Lung (tissue), 11 donors: ENCODE measurements at regions not wholly inside any gene's neighbourhood (a gene's known extent, or its start where the extent isn't known, plus 50 kb on each side); places are given as distances from the start of the nearest gene placed in this dataset.
"Not testable (repeated sequence)": the region's sequence is repeated elsewhere in the genome, so short reads cannot be mapped to it uniquely, and the experiment has no call there.

Experiments used
- ATAC-seq: fragments of 200-7000 bp; cut with Tn5 transposase; one replicate; pipeline ENCODE4 v1.9.1; 2020; ENCODE audit warnings: moderate number of reproducible peaks; ENCODE audit not compliant: insufficient read depth, low FRiP score
- DNase-seq, 3 donors: peaks; one replicate each; pipeline ENCODE4 v3.0.0-alpha.2; 2013 to 2017
- H3K27ac ChIP-seq, 2 donors: one replicate each; pipeline ENCODE4 v1.5.1; 2013; ENCODE audit warnings: mild to moderate bottlenecking in 2 of 2, moderate library complexity in 2 of 2, control low read depth in 1 of 2, inconsistent platforms in 1 of 2, low read depth in 1 of 2, low read length in 1 of 2
- H3K27me3 ChIP-seq, 3 donors: one replicate each; pipeline ENCODE4 v1.5.1; 2013; ENCODE audit warnings: low read length in 2 of 3; ENCODE audit not compliant: control insufficient read depth in 3 of 3, insufficient read depth in 3 of 3
- H3K36me3 ChIP-seq, 4 donors: one replicate each; pipeline ENCODE4 v1.5.1; 2013; ENCODE audit warnings: low read length in 4 of 4, mild to moderate bottlenecking in 1 of 4, moderate library complexity in 1 of 4; ENCODE audit not compliant: control insufficient read depth in 4 of 4, insufficient read depth in 4 of 4
- H3K4me1 ChIP-seq, 5 donors: one replicate each; pipeline ENCODE4 v1.5.1; 2013; ENCODE audit warnings: low read length in 5 of 5, mild to moderate bottlenecking in 2 of 5, moderate library complexity in 1 of 5; ENCODE audit not compliant: control insufficient read depth in 5 of 5, insufficient read depth in 5 of 5
- H3K4me3 ChIP-seq: one replicate; pipeline ENCODE4 v1.5.1; 2013; ENCODE audit warnings: mild to moderate bottlenecking, control low read depth, moderate library complexity
- H3K9ac ChIP-seq, 2 donors: one replicate each; pipeline ENCODE4 v1.5.1; 2013; ENCODE audit warnings: low read length in 2 of 2, control low read depth in 1 of 2; ENCODE audit not compliant: insufficient read depth in 1 of 2
- H3K9me3 ChIP-seq, 4 donors: one replicate each; pipeline ENCODE4 v1.5.1; 2013; ENCODE audit warnings: low read length in 3 of 4, mild to moderate bottlenecking in 1 of 4, moderate library complexity in 1 of 4; ENCODE audit not compliant: control insufficient read depth in 4 of 4, insufficient read depth in 3 of 4
- CTCF ChIP-seq: IDR thresholded peaks from 2 replicates; pipeline ENCODE4 v1.5.1; 2012; ENCODE audit warnings: mild to moderate bottlenecking; ENCODE audit errors: control extremely low read depth, extremely low read depth
- WGBS, 2 donors: extraction: QIAGEN DNeasy Blood & Tissue Kit; methylation state at CpG; one replicate each; pipeline ENCODE4 v1.1.7; 2013; 5-methylcytosine and 5-hydroxymethylcytosine counted together
- donor health status: control.
- donor health status: control.
- donor health status: Bipolar disorder and iron deficiency.
- donor health status: healthy.
- donor health status: DM: yes; HTN: yes; CAD: no.

- H3K9me3 ChIP-seq: peaks cover 0 to 1% (median 0%) of the 10 kb centered on the region in 4 donors
- WGBS, 2 donors: 86 to 92% methylated on average over 12 of the region's 12 CpGs
- no peaks in the 10 kb centered on the region for H3K4me1 ChIP-seq
- no peak overlapping the region for H3K9ac ChIP-seq
- ATAC-seq (no peak), DNase-seq (no peak)
- no peak overlapping the region for H3K4me3 ChIP-seq
- TF ChIP-seq CTCF: no peak
- no peak overlapping the region for H3K27ac ChIP-seq
- H3K36me3 ChIP-seq: no peaks in the 10 kb centered on the region
- no peaks in the 10 kb centered on the region for H3K27me3 ChIP-seq
These were observed 179.8 kb upstream of the PFKP start for GRCh38 chr10:2887391-2888070.

GRCh38 chr10:2886662-2887061 is 180.7 kb upstream of the PFKP start:
- no peak overlapping the region for H3K27ac ChIP-seq
- peaks cover 0 to 1% (median 0%) of the 10 kb centered on the region in 4 donors for H3K9me3 ChIP-seq
- no peak overlapping the region for H3K9ac ChIP-seq
- no peaks in the 10 kb centered on the region for H3K4me1 ChIP-seq
- no peak for ATAC-seq
- no peaks in the 10 kb centered on the region for H3K27me3 ChIP-seq
- TF ChIP-seq CTCF: no peak
- WGBS, 2 donors: 86% methylated on average over 12 of the region's 12 CpGs
- DNase-seq: no peak
- no peaks in the 10 kb centered on the region for H3K36me3 ChIP-seq
- H3K4me3 ChIP-seq: no peak overlapping the region

GRCh38 chr10:2885288-2886278 is 181.8 kb upstream of the PFKP start:
- no peak overlapping the region for H3K27ac ChIP-seq
- no peaks in the 10 kb centered on the region for H3K36me3 ChIP-seq
- H3K4me1 ChIP-seq: no peaks in the 10 kb centered on the region
- no peak overlapping the region for H3K4me3 ChIP-seq
- DNase-seq (no peak), ATAC-seq (no peak)
- TF ChIP-seq CTCF: no peak
- WGBS, 2 donors: 72 to 74% methylated on average over 10 of the region's 10 CpGs
- no peaks in the 10 kb centered on the region for H3K27me3 ChIP-seq
- H3K9me3 ChIP-seq: peaks cover 0 to 1% (median 0%) of the 10 kb centered on the region in 4 donors
- H3K9ac ChIP-seq: no peak overlapping the region

GRCh38 chr10:2883983-2884540 is 183.3 kb upstream of the PFKP start:
- H3K27ac ChIP-seq, H3K9me3 ChIP-seq, H3K36me3 ChIP-seq, H3K4me1 ChIP-seq, DNase-seq, H3K9ac ChIP-seq, H3K27me3 ChIP-seq, ATAC-seq, H3K4me3 ChIP-seq: not testable (repeated sequence)
- 82 to 84% methylated on average over 4 of the region's 4 CpGs for WGBS, 2 donors
